DMS 273 treated with DMSO at 0.1 percent for 48 hours (cell line): ENCODE measurements at regions not wholly inside any gene's neighbourhood (a gene's known extent, or its start where the extent isn't known, plus 50 kb on each side); places are given as distances from the start of the nearest gene placed in this dataset.
"Not testable (repeated sequence)": the region's sequence is repeated elsewhere in the genome, so short reads cannot be mapped to it uniquely, and the experiment has no call there.

Source experiments
- DNase-seq: peaks from one replicate; lab custom pipeline; 2025; lab: John Stamatoyannopoulos, UW

DNA sequence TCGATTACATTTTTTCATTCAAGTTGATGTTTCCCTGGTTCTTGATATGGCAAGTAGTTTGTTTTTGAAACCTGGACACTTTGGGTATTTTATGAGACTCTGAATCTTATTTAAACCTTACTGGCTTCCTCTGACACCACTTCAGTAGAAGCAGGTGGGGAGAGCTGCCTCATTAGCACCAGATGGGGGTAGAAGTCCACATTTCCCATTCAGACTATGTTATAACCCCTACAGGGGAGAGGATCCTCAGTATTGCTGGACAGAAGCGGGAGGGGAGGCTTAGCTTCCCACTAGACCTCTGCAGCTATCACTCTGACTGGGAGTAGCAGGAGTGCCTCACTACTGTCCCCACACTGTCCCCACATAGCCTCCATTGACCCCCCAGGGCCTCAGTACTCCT lies 145.3 kb upstream of the SLC35G4 start:
- DNase-seq: no peak

DNA sequence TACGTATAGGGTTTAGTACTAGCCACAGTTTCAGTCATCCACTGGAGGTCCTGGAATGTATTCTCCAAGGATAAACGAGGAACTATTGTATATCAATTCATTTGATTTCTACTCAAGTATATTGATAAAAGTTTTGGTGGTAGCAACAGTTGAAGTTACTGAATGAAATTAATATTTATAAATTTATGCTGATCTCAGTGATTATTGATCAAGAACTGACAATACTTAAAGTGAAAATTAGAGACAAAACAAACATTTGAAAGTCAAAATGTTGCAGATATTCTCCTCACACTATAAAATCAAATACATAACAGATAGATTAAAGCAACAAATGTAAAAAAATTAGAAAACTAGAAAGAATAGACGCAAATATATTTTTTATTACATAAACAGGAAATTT lies 150.9 kb upstream of the SLC35G4 start:
- no peak for DNase-seq

DNA sequence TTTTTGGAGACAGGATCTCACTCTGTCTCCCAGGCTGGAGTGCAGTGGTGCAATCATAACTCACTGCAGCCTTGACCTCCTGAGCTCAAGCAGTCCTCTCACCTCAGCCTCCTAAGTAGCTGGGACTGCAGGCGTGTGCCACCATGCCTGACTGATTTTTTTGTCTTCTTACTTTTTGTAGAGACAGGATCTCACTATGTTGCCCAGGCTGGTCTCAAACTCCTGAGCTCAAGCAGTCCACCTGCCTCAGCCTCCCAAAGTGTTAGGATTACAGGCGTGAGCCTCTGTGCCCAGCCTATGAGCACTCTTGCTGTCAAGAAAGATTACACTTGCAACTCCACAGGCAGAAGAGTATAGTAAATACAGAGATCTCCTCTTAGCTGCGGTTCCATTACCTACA lies 151.5 kb upstream of the SLC35G4 start:
- DNase-seq: not testable (repeated sequence)

DNA sequence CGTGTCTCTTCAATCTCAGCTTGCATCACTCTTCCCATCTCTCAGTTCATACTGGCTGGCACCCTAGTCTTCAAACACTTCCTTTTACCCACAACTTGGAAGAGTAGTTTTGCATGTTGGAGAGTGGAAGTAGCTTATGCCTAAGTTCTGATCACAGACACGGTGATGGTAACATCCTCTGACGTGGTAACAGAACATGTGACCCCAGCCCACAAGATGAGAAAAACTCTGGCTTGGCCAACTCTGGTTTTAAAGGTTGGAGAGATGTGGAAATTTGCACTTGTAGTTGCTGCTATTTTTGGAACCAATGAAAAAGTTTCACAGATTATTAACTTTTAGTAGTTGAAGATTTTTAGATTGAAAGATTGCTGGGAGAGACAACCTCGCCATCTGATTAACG lies 155.4 kb upstream of the SLC35G4 start:
- DNase-seq: no peak

DNA sequence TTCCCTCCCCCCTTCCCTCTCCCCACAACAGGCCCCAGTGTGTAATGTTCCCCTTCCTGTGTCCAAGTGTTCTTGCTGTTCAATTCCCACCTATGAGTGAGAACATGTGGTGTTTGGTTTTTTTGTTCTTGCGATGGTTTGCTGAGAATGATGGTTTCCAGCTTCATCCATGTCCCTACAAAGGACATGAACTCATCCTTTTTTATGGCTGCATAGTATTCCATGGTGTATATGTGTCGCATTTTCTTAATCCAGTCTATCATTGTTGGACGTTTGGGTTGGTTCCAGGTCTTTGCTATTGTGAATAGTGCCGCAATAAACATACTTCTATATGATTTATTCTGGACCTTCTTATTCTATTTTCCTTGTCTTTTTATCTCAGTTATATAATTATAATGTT lies 165.2 kb upstream of the SLC35G4 start:
- DNase-seq: not testable (repeated sequence)

DNA sequence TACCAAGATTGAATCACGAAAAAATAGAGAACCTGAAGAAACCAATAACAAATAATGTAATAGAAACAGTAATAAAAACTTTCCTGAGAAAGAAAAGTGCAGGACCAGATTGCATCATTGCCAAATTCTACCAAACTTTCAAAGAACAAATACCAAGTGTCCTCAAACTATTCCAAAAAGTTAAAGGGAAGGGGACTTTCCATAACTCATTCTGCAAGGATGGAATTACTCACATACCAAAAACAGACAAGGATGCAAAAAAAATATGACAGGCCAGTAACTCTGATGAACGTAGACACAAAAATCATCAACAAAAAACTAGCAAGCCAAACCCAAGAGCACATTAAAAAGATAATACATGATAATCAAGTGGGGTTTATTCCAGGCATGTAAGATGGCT lies 172.3 kb upstream of the SLC35G4 start:
- no peak for DNase-seq

DNA sequence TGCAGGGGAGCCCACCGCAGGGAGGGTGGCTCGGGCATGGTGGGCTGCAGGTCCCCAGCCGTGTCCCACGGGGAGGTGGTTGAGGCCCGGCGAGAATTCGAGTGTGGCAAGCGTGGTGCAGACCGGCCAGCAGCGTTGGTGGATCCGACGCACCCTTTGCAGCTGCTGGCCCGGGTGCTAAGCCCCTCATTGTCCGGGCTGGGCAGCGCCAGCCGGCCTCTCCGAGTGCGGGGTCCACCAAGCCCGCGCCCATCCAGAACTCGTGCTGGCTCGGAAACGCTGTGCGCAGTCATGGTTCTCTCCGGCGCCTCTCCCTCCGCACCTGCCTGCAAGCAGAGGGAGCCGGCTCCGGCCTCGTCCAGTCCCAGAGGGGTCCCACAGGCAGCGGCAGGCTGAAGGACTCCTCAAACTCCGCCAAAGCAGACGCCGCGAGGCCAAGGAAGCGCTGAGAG lies 177.0 kb upstream of the SLC35G4 start:
- DNase-seq: no peak

DNA sequence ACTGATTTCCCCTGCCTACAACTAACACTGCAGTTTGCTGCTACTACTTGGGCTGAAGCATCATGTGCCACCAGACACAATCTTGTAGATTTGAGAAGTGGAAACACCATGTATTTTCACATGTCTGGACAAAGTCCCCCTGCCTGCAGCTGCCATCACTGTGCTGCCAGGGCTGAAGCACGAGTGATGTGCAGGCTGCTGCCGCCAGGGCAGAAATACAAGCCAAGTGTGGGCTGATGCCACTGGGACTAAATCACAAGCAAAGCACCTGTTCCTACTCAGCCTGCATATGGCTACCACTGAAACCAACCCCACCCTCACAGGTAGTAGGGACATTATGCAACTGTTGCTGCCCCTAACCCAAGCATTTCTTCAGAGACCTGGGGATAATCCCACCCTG lies 179.5 kb upstream of the SLC35G4 start:
- DNase-seq: no peak

DNA sequence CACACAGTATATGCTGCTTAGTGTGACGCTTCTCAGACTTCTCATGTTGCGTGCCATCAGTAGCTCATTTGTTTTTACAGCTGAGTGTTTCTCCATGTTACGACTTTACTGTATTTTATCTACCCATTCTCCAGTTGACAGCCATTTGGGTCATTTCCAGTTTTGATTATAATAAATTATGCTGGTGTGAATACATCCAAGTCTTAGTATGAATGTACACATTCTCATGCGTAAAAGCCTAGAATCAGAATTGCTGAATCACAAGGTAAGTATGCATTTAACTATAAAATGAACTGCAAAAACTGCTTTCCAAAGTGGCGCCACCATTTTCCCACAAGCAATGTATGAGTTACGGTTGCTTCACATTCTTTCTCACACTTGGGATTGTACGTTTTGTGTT lies 184.2 kb upstream of the SLC35G4 start:
- no peak for DNase-seq

DNA sequence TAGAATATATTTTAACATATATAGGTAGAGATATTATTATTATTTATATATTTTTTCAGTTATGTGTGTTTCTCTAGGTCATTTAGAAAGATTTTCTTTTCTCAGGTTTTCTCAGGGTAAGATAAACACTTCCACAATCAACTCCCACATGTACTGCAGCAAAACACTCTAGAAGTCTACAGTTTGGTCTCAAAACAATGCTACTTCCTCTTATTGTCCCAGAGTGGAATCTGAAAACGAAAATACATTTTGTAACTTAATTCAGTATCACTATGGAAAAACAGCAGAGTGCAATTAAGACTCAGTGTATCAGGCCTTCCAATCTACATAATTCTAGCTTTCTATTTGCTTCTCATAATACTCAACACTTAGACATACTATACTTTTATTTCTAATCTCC lies 190.1 kb upstream of the SLC35G4 start:
- DNase-seq: no peak

DNA sequence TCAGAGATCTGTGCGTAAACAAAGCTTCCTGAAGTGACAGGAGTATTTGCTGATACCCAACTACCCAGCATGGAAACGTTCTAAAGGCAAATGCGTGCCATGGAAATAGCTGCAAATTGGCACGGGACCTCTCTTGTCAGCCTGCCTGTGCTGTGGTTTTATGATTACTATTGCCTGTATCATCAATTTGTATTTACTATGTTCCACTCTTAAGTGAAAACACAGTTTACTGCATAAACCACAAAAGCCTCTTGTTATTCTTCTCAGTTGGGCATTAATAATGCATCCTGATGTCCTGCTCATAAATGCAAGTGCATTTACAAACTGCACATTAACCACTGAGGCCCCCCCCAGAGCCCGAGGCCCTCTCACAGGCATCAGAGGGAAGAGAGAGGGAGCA lies 196.6 kb upstream of the SLC35G4 start:
- no peak for DNase-seq

DNA sequence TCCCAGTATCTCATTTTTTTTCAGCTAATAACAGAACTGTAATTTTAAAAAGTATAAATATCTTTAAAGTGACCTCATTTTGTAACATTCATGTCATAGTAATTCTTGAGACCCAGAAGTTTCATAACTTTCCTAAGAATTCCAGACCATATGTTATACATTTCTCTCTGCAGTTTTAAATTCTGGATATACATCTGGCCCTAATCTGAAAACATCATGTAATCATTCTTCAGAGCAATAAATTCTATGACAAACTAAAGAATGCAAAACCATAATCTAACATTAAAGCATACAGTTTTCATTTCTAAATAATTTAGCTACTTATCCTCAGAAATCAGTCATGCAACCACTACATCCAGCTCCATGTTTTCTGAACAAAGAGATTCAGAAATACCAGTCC lies 198.3 kb upstream of the SLC35G4 start:
- no peak for DNase-seq

DNA sequence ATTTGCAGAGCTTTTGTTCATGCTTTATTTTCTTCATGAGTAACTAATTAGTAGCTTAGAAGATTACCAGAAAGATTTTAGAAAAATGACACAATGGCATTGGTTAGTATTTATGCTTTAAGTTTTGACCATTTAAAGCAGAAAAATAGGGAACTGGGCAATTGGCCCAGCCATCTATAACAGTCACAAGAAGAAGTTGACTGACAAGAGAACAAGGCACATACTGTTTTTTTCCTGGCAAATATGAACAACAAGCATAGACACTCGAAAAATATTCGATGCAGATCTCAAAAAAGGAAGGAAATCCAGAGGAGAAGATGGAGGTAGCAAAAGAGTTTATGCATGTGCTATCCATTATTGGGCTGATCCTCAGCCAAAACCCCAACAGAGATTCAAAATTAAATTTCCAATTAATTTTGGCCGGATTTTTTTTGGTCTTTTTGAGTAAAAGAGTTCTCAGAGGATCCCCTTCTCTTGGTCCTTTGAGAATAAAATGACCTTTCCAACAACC lies 200.8 kb upstream of the SLC35G4 start:
- DNase-seq: no peak

DNA sequence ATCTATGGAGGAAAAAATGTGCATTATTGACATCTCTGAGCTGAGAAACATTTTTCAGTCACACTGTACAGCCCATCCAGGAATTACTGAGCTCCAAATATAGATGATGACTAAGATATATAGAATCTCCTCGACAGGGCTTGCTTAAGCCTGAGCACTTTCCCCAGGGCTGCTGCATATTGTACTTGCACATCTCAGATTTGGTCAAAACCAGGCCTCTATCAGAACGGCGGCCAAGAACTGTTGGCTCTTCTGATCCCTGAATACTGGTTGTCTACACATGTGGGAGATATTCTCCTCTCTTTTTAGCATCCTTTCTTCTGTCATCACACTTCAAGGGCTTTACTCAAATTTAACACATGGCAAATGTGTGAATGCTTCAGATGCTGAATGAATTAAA lies 201.5 kb upstream of the SLC35G4 start:
- no peak for DNase-seq

DNA sequence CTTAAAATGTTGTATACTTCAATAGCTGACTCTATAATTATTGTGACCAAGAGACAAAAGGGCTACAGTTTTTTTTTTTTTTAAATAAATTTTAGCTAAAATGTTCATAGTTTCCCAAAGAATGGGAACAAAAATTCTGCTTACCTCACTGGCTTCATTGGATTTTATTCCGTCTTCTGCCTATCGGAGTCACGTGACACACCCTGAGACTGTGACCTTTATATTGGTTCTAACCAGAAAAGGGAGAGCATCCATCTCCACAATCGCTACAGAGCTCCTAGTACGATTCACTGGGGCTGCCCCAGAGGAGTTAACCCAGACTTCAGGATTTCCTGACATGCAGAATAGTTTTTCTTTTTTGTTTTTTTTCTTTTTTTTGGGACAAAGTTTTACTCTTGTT lies 203.6 kb upstream of the SLC35G4 start:
- no peak for DNase-seq

DNA sequence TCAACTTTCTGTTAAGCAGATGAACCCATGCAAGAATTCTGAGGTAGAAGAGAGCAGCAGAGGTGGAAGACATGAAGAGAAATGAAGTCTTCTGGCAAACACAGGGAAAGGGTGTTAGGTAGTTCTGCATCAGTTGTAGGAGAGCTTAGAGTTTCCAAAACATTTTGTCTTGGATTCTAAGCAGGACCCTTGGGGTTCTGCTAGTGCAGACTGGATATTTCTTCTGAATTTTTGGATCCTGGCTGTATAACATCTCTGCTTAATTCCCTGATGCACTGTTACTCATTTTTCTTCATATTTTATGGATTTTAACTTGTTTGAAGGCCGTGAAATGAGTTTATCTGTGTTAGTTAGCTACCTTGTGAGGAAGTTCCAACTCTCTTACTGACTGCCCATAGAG lies 208.7 kb upstream of the SLC35G4 start:
- no peak for DNase-seq

DNA sequence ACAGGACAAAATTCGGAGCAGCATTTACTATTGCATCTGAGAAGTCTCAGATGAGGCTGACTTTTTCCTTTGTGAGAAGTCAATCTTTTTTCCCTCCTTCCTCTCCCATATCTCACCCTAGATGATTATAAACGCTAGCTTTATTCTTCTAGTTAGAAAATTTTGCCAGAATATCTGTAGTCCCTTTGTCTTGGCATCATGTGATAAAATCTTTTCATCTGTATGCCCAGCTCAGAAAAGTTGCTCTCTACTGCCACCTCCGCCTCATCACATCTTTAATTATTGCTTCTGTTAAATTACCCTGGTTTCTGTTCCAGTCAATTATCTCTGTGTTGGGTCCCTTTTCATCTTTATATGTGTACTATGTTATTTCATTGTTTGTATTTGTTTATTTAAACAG lies 210.8 kb upstream of the SLC35G4 start:
- DNase-seq: no peak

DNA sequence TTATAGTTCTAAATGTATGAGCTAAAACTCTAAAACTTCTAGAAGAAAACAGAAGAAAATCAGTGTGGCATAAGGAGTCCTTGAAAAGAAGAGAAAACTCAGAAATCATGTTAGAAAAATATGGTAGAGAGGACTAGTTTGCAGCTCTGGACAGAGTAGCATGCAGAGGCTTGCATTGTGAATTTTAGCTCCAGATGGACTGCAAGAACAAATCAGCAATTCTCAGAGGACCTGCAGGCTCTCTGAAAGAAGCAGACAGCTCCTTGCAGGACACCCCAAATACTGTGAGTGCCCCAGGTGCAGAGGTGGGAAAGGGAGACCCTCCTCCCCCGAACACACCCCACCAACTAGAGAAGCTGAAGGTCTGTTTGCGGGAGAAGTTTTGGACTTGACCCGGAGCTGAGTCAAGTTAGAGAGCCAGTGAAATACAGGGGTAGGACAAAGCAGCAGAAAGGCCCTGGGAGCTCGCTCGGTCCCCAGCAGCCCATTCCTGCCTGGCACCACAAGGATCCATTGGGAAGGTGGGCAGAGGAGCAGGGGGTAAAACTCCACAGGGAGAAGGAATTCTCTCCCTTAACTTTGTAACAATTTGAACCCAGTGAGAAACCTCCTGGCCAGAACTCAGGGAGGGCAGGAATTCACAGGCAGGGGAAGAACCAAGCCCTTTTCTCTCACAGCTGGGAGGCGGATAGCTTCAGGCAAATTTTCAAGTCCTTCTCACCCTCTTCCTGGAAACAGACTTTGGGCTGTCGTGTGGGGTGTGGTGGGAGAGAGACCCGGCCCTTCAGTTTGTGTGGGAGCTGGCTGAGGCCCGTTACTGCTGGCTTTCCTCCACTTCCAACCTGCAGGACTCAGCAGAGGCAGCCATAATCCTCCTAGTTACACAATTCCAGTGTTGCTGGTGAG lies 216.2 kb upstream of the SLC35G4 start:
- peak; percentile 47 for DNase-seq

DNA sequence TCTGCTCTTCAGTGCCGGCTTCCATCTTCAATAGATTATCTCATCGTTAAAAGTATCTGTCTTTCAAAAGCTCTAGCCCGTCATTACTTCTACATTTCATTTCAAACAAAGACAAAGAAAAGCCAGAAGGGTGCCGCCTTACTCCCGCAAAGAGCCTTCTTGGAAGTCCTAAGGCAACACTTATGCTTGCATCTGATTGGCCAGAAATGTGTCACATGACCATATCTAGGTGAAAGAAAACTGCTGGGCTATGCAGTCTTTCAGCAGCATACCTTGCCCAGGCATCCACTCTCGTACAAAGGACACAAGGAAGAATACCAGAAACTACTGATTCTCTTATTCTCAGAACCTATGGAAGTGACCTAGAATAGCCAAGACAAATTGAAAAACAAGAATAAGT lies 217.1 kb upstream of the SLC35G4 start:
- DNase-seq: no peak

DNA sequence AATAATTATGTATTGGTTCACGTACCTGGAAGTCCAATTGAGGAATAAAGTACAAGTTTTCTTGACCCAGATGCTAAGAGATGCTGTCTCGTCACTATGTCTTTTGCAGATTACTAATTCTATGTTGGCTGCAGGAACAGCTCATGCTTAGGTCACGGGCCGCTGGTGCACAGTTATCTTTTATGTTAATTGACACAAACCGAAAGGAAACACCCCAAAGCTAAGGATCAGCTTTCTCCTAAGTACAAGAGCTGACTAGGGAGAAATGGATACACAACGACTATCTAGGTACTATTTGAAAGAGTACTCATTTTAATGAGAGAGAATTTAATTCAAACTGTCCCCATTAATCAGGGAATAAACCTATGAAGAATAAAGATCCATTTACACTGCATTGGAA lies 217.7 kb upstream of the SLC35G4 start:
- no peak for DNase-seq

DNA sequence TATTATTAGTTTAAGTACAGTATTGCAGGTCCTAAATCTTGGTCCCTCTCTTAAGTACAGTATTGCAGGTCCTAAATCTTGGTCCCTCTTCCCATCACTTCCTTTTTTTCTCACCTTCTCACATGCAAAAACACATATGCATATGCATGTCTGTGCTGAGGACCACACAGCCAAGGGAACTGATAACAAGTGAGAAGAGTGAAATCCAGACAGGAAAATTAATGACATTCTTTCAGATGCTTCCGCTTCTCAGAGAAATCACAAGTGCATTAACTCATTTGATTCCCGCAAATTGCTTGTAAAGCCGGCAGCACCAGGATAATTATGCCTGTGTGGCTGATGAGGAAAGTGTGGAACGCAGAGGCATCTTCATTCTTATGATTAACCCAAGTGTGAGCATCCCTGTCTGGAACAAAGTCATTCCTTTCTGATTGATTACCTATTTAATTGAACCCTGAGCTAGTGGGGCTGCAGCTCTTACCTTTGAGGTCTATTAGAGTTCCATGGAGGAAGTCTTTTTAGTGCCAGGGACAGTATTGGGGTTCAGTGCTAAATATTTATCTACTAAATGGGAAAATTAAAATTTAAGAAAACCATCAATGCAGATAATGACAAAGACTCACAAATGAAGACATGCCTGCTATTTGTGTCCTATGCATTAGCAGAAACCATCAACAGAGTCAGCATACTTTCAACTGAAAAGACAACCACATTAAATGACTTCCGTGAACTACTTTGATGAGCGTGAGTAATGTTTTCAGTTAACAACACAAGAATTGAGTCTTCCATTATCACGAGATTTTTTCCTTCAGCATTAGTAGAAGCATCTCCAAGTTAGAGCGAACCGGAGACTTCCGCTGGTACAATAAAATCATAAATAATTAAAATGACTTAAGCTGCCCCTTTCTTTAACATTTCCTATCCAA lies 220.4 kb upstream of the SLC35G4 start:
- no peak for DNase-seq

DNA sequence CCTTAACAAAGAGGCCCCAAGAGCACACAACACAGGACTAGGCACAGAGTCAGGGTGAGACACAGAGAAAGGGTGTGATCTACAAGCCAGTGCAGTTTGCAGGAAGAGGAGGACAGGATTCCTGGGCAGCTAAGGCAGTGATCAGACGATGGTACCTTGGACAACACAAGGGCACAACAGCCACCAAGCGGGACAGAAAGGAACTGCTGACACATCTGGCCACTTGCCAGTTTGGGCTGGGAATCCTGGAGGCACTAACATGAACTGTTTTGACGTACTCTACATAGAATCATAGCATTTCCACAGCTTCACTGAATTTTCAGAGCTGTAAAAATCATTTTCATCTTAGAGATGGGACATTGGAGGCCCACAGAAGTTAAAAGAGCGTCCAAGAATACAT lies 221.5 kb upstream of the SLC35G4 start:
- peak; percentile 40 for DNase-seq

DNA sequence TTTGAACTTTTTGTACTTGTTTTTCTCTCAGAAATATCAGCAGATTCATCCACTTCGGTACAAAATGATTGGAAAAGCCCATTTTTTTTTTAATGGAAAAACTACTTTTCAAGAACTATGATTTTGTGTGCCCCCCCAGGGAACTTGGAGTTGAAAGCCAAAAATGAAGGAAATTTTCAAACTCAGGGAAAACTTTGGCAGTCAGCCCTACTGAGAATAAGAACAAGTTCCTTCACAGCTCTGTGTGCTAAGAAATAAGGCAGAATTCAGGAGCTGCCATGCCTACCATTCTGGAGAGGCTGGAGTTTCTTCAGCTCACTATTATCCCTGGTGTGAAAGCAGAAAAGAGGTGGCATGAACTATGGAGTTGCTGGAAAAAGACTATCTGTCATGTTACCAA lies 226.0 kb upstream of the SLC35G4 start:
- DNase-seq: no peak
